ENCODE measurements at regions not wholly inside any gene's neighbourhood (a gene's known extent, or its start where the extent isn't known, plus 50 kb on each side); places are given as distances from the start of the nearest gene placed in this dataset.

DNA sequence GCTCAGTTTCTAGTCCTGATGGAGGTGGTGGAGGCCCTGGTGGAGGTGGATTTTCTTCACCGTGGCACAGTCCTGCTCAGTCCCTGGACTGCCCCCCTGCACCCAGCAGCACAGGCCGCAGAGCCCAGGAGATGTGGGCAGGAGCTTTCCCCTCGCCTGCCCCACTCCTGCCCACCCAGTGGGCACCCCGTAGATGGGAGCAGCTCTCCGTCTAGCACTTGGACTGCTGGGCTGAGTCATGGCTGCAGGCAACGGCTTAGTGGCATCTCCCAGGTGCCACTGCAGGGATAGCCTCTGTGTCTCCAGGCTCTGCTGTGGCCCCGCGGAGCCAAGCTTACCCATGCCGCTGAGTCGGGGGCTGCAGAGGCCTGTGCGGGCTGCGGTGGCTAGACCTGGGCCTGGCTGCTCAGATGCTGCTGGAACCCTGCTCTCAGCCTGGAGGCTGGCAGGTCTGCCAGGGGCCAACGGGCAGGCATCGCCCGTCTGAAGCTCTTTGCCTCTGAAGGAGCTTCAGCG lies 92.3 kb upstream of the CTDP1 start:
- TF ChIP-seq, protein P1, sequence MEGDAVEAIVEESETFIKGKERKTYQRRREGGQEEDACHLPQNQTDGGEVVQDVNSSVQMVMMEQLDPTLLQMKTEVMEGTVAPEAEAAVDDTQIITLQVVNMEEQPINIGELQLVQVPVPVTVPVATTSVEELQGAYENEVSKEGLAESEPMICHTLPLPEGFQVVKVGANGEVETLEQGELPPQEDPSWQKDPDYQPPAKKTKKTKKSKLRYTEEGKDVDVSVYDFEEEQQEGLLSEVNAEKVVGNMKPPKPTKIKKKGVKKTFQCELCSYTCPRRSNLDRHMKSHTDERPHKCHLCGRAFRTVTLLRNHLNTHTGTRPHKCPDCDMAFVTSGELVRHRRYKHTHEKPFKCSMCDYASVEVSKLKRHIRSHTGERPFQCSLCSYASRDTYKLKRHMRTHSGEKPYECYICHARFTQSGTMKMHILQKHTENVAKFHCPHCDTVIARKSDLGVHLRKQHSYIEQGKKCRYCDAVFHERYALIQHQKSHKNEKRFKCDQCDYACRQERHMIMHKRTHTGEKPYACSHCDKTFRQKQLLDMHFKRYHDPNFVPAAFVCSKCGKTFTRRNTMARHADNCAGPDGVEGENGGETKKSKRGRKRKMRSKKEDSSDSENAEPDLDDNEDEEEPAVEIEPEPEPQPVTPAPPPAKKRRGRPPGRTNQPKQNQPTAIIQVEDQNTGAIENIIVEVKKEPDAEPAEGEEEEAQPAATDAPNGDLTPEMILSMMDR (IDR thresholded peaks at IDR 0.05; ENCODE audit: insufficient read depth, low read depth, low read length), result no peak
- TF ChIP-seq EZH2 (IDR thresholded peaks at IDR 0.05; ENCODE audit: insufficient read depth, low read length), result no peak

All from astrocyte (in vitro differentiated cells and primary cell).